Chondrocyte (in vitro differentiated cells): ENCODE measurements at regions not wholly inside any gene's neighbourhood (a gene's known extent, or its start where the extent isn't known, plus 50 kb on each side); places are given as distances from the start of the nearest gene placed in this dataset.

Experiments
- DNase-seq: peaks from one replicate; pipeline ENCODE4 v3.0.0; 2021; ENCODE audit warnings: mixed read lengths, low spot score
- H3K27ac Mint-ChIP-seq: one replicate; pipeline ENCODE4 v1.8.0; 2021; ENCODE audit warnings: mild to moderate bottlenecking, moderate library complexity, mixed read lengths; ENCODE audit not compliant: unreplicated experiment
- H3K27me3 Mint-ChIP-seq: 2 replicates; pipeline ENCODE4 v1.8.0; 2021; ENCODE audit warnings: low read depth, mixed read lengths
- H3K36me3 Mint-ChIP-seq: 2 replicates; pipeline ENCODE4 v1.8.0; 2021; ENCODE audit warnings: low read depth, mixed read lengths
- H3K4me1 Mint-ChIP-seq: 2 replicates; pipeline ENCODE4 v1.8.0; 2021; ENCODE audit warnings: low read depth, mild to moderate bottlenecking, mixed read lengths
- H3K4me3 Mint-ChIP-seq: one replicate; pipeline ENCODE4 v1.8.0; 2021; ENCODE audit warnings: mild to moderate bottlenecking, moderate library complexity, mixed read lengths; ENCODE audit not compliant: unreplicated experiment
- H3K9me3 Mint-ChIP-seq: 2 replicates; pipeline ENCODE4 v1.8.0; 2021; ENCODE audit warnings: low read depth, mixed read lengths
- TF ChIP-seq, protein P1 (sequence below): fragments of 200-600 bp; sonication (generic); IDR thresholded peaks from 2 replicates; pipeline ENCODE4 v1.5.0; 2021; ENCODE audit warnings: antibody characterized with exemption, mild to moderate bottlenecking, moderate library complexity

DNA sequence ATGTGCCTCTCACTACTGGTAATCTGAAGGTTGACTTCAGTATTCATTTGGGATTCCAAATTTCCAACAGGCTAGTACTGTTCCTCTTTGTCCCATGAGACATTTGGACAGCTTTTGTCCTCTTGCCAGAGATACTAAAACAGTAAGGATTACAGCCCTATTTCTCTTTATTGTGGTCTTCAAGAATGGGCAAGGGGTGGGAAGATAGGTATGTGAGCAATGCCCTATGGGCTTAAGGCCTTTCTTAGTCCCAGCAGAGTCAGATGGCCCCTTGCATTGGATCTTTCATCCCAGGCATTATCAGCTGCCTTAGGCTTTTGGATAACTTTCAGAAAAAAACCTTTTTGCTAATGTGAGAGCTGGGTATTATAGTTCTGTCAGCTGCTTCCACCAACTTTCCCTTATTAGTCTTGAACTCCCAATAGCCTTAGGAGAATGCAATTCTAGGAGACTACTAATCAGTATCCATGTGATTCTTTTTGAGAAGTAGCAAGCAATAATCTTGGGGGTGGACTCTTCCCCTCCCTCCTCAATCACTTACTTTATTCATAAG, 361.1 kb upstream of the NUDT12 start:
- no peak for DNase-seq
- H3K27me3 Mint-ChIP-seq: no peaks in the 10 kb centered on the region
- no peak overlapping the region for H3K4me3 Mint-ChIP-seq
- TF ChIP-seq, protein P1, sequence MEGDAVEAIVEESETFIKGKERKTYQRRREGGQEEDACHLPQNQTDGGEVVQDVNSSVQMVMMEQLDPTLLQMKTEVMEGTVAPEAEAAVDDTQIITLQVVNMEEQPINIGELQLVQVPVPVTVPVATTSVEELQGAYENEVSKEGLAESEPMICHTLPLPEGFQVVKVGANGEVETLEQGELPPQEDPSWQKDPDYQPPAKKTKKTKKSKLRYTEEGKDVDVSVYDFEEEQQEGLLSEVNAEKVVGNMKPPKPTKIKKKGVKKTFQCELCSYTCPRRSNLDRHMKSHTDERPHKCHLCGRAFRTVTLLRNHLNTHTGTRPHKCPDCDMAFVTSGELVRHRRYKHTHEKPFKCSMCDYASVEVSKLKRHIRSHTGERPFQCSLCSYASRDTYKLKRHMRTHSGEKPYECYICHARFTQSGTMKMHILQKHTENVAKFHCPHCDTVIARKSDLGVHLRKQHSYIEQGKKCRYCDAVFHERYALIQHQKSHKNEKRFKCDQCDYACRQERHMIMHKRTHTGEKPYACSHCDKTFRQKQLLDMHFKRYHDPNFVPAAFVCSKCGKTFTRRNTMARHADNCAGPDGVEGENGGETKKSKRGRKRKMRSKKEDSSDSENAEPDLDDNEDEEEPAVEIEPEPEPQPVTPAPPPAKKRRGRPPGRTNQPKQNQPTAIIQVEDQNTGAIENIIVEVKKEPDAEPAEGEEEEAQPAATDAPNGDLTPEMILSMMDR: no peak
- peaks cover 10% of the 10 kb centered on the region for H3K4me1 Mint-ChIP-seq
- H3K36me3 Mint-ChIP-seq: no peaks in the 10 kb centered on the region
- H3K27ac Mint-ChIP-seq: no peak overlapping the region
- H3K9me3 Mint-ChIP-seq: no peaks in the 10 kb centered on the region

DNA sequence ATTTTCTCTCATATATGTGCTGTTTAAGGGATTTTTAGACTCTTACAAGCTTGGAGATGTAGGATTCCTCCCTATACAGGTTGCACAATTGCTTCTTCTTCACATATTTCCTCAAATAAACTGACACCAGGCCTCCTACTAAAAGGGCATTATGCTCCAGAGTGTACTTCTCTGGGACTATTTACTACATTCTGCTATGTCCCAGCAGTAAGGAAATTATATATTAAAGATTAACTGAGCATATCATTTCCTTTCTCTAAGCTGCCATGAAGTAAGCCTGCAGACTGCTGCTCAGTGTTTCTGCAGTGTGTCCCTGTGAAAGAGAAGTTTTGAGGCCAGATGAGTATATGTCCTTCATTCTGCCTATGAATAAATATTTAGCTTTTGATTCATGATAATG, 356.9 kb upstream of the NUDT12 start:
- Mint-ChIP-seq H3K9me3 (no peaks in the 10 kb centered on the region), H3K36me3 (no peaks in the 10 kb centered on the region), H3K27me3 (no peaks in the 10 kb centered on the region), H3K4me3 (no peak overlapping the region), H3K4me1 (peaks cover 37% of the 10 kb centered on the region), H3K27ac (peak overlapping the region; percentile 96)
- TF ChIP-seq, protein P1: no peak
- no peak for DNase-seq

DNA sequence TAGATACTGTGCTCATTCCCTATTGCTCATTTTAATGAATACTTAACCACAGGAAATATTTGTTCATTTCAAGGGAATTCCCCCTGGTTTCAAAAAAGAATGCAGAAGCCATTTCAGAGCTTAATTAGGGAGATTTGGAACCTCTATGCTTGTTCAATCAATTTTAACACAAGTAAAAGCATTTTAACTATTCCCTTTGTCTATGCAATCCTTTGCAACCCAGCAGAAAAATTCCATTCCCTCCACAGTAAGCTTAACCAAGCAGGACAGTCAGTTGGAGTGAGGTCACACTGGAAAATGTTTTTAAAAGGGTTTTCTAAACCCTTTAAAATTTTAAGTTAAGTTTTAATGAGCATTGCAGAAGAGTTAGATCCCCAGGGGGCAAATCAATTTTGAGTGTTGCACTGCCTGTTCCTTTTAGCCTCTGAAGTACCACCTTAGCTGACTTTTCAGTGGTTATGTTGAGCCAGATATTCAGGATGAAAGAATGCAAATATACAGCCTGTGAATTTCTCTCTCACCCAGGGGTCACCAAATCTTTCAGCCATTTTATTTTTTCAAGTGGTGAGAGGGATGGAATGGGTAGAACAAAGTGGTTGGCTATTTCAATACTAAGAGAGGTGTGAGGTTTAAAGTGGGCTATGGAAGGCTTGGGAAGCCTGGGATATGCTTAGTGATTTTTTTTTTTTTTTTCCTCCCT, 356.2 kb upstream of the NUDT12 start:
- no peak for DNase-seq
- no peaks in the 10 kb centered on the region for H3K9me3 Mint-ChIP-seq
- H3K36me3 Mint-ChIP-seq: no peaks in the 10 kb centered on the region
- TF ChIP-seq, protein P1: no peak
- no peaks in the 10 kb centered on the region for H3K27me3 Mint-ChIP-seq
- H3K27ac Mint-ChIP-seq: peak overlapping the region; percentile 96
- H3K4me1 Mint-ChIP-seq: peaks cover 37% of the 10 kb centered on the region
- H3K4me3 Mint-ChIP-seq: no peak overlapping the region

DNA sequence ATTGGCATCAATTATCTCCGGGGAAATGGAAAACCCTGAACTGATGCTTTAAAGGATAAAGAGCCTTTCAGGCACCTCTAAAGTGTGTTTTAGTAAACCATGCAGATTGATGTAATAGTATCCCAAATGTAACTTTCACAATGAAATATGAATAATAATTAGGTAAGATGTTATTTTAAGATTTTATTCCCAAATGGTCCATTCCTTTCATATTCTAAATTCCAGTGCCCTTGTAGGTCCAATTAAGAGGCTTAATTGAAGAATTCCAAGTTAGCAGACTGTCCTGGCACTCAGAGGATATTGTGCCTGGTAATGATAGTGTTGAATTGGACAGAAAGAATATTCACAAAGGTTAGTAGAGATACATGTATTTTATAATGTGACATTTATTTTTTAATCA, 352.5 kb upstream of the NUDT12 start:
- Mint-ChIP-seq H3K4me3 (no peak overlapping the region), H3K36me3 (no peaks in the 10 kb centered on the region), H3K27me3 (no peaks in the 10 kb centered on the region), H3K4me1 (peaks cover 44% of the 10 kb centered on the region), H3K27ac (no peak overlapping the region), H3K9me3 (no peaks in the 10 kb centered on the region)
- TF ChIP-seq, protein P1: no peak
- DNase-seq: no peak

DNA sequence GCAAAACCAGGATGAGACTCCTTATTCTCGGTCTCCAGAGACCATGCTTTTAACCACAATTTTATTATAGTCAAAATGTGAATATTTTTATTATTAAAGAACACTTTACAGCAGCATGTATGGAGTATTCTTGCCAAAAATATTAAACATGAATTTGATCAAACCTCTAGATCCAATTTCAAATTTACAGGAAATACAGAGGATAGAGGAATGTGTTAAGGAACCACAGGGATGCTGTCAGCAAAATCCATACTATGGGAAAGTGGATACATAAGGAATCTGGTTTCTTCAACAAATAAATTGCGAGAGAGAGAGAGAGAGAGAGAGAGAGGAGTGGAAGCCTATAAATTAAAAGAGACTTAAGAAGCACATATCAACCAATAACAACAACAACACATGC, 348.2 kb upstream of the NUDT12 start:
- H3K27ac Mint-ChIP-seq: no peak overlapping the region
- H3K27me3 Mint-ChIP-seq: no peaks in the 10 kb centered on the region
- H3K4me3 Mint-ChIP-seq: no peak overlapping the region
- no peaks in the 10 kb centered on the region for H3K9me3 Mint-ChIP-seq
- TF ChIP-seq, protein P1: no peak
- peaks cover 27% of the 10 kb centered on the region for H3K4me1 Mint-ChIP-seq
- no peaks in the 10 kb centered on the region for H3K36me3 Mint-ChIP-seq
- DNase-seq: no peak
